ENCODE measurements at regions not wholly inside any gene's neighbourhood (a gene's known extent, or its start where the extent isn't known, plus 50 kb on each side); places are given as distances from the start of the nearest gene placed in this dataset.

DNA sequence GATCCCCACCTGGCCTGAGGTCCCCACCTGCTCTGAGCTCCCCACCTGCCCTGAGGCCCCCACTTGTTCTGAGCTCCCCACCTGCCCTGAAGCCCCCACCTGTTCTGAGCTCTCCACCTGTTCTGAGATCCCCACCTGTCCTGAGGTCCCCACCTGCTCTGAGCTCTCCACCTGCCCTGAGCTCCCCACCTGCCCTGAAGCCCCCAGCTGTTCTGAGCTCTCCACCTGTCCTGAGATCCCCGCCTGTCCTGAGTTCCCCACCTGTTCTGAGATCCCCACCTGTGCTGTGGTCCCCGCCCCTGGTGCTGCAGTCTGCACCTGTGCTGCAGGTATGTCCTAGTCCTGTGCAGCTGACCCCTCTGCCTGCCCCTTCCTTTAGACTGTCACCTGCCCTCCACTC, 561.6 kb downstream of the TCERG1L start:
- TF ChIP-seq, protein P1, sequence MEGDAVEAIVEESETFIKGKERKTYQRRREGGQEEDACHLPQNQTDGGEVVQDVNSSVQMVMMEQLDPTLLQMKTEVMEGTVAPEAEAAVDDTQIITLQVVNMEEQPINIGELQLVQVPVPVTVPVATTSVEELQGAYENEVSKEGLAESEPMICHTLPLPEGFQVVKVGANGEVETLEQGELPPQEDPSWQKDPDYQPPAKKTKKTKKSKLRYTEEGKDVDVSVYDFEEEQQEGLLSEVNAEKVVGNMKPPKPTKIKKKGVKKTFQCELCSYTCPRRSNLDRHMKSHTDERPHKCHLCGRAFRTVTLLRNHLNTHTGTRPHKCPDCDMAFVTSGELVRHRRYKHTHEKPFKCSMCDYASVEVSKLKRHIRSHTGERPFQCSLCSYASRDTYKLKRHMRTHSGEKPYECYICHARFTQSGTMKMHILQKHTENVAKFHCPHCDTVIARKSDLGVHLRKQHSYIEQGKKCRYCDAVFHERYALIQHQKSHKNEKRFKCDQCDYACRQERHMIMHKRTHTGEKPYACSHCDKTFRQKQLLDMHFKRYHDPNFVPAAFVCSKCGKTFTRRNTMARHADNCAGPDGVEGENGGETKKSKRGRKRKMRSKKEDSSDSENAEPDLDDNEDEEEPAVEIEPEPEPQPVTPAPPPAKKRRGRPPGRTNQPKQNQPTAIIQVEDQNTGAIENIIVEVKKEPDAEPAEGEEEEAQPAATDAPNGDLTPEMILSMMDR (conservative IDR thresholded peaks at IDR 0.05; ENCODE audit: low read depth, low read length), result no peak
- TF ChIP-seq CEBPB (IDR thresholded peaks at IDR 0.05; ENCODE audit: low read depth, low read length), result no peak
- no peak for TF ChIP-seq MAZ (IDR thresholded peaks at IDR 0.05; ENCODE audit: borderline replicate concordance, low read depth, low read length)
